ENCODE measurements at regions not wholly inside any gene's neighbourhood (a gene's known extent, or its start where the extent isn't known, plus 50 kb on each side); places are given as distances from the start of the nearest gene placed in this dataset.

DNA sequence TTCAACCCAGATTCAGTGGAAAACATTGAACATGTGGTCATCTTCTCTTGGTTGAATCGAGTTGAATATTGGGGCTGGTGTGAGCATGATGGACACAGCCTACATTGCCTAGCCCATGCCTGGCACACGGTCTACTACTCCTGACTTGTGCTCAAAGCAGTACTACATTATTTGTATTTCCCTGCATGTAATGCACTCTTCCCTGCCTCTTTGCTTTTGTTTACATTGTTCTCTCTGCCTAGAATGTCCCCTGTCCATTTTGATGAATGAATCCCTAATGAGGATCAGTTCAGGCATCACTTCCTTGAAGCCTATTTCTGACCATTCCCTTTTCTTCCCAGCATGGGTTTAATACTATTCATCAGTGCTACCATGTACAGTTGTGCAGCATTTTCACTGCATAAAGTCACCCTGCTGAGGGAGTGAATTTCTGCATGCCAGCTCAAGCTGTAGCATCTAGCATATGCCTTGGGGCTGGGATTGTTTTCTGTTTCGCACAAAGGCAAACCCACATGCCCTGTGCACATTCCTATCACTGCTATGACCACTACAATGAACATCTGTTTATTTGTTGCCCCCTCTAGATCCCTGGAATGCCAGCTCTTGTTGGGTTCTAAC is 75.3 kb upstream of the CCN6 start:
- DNase-seq (ENCODE audit: low read depth): no peak
- H3K4me3 ChIP-seq (ENCODE audit: low read depth, low read length): no peak overlapping the region
- TF ChIP-seq, protein P1, sequence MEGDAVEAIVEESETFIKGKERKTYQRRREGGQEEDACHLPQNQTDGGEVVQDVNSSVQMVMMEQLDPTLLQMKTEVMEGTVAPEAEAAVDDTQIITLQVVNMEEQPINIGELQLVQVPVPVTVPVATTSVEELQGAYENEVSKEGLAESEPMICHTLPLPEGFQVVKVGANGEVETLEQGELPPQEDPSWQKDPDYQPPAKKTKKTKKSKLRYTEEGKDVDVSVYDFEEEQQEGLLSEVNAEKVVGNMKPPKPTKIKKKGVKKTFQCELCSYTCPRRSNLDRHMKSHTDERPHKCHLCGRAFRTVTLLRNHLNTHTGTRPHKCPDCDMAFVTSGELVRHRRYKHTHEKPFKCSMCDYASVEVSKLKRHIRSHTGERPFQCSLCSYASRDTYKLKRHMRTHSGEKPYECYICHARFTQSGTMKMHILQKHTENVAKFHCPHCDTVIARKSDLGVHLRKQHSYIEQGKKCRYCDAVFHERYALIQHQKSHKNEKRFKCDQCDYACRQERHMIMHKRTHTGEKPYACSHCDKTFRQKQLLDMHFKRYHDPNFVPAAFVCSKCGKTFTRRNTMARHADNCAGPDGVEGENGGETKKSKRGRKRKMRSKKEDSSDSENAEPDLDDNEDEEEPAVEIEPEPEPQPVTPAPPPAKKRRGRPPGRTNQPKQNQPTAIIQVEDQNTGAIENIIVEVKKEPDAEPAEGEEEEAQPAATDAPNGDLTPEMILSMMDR (conservative IDR thresholded peaks at IDR 0.05; ENCODE audit: low read depth, low read length): no peak

DNA sequence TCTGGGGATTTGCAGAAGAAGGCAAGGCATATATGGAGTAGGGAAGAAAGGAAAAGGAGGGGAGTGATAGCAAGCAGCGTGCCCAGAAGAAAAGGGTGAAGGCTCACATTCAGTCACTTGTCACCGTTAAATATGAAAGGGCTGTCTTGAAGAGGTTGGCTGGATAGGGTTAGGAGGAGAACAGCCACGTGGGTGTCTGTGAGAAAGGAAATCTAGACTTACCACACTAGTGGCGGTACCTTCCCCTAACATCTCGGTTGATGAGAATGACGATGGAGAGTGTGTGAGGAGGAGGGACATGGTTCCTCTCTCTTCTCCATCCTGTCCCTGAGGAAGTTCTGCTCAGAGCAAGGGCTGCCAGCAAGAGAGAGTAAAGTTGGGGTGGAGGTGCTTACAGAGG is 74.3 kb upstream of the CCN6 start:
- TF ChIP-seq, protein P1 (conservative IDR thresholded peaks at IDR 0.05; ENCODE audit: low read depth, low read length): no peak
- no peak overlapping the region for H3K4me3 ChIP-seq (ENCODE audit: low read depth, low read length)
- DNase-seq (ENCODE audit: low read depth): no peak

DNA sequence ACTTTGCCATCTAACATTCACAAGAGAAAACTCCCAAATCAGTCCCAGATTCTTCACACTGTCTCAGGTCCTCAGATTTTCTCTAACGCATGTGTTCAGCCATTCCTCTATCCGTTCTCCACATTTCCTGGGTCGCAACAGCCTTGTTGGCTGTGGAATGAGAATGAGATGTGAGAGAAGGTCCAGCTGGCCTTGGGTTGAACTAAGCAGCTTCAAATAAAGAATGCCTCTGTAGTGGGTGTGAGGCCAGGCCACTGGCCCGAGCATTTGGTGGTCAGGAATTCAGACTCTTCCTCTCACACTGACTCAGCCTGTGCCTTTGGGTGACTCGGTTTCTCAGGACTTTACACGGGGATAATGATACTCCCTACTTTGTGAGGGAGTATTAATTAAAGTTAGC is 73.8 kb upstream of the CCN6 start:
- DNase-seq (ENCODE audit: low read depth): no peak
- TF ChIP-seq, protein P1 (conservative IDR thresholded peaks at IDR 0.05; ENCODE audit: low read depth, low read length): no peak
- no peak overlapping the region for H3K4me3 ChIP-seq (ENCODE audit: low read depth, low read length)

DNA sequence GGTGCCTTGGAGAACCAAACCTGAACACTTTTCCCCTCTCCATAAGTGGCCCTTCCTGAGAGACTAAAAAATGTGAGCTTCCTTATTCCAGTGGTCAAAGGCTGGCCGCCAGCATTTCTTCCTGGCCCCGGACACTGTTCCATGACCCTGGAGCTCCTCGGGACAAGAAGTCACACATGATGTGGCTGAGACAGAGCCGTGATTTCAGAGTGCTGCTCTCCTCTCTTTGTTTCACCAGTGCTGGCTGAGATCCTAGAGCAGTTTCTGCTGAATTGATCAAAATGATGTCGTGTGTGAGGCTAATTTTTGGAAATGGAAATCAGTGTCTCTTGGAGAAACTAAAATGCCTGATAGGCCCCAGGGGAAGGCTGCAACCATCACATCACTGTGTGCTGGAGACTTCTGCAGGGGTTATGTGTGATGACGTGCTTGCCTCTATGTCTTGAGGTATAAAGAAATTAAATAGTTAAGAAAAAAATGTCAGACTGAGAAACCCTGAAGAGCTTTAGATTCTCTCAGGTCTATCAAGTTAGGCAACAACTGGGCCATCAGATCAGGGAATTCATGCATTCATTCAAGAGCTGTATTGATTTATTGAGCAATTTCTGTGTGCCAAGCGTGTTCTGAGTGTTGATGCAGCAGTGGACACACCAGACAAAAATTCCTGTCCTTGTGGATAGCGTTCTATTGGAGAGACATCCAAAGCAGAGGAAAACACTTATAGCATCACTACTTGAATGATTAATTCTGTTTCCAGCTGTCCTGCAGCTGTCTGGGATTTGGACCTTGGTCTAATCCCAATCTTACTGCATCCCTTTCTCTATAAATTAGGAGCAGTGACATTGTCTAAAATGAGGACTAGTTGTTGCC is 72.7 kb upstream of the CCN6 start:
- no peak overlapping the region for H3K4me3 ChIP-seq (ENCODE audit: low read depth, low read length)
- no peak for DNase-seq (ENCODE audit: low read depth)
- TF ChIP-seq, protein P1 (conservative IDR thresholded peaks at IDR 0.05; ENCODE audit: low read depth, low read length): no peak

DNA sequence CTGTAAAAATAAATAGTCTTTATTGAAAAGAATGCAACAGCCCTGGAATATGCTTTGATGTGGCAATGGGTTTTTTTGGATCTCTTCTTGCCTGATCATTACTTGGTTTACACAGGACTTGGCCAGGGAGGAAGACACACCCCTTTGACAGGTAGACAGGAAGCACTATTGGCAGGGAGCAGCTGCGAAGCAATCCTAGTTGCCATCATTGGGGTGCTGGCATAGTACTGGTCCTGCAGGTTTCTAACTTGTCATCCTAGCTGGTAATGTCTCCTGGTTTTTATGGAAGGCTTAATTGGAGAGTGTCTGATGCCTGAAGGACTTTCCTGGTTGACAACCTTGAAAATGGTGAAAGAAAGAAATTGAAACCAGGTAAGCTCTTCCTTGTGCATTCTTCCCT is 71.2 kb upstream of the CCN6 start:
- TF ChIP-seq, protein P1 (conservative IDR thresholded peaks at IDR 0.05; ENCODE audit: low read depth, low read length): no peak
- H3K4me3 ChIP-seq (ENCODE audit: low read depth, low read length): no peak overlapping the region
- DNase-seq (ENCODE audit: low read depth): no peak

DNA sequence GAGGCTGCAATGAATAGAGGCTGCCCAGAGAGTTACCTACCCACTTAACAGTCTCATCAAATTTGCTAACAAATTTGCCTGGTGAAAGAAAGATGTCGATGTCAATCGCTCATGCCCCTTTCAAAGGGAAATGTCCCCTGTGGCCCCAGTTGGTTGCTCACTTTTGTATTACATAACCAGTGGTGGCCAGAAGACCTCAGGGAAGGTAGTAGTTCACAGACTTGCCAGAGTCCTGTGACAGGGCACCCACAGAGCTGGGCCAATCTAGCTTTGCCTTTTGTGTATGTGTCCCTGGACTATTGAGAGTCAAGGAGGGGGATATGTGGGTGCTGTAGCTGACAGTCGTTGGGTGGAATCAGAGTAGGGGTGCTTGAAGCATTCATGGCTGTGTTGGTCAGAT is 70.7 kb upstream of the CCN6 start:
- TF ChIP-seq, protein P1 (conservative IDR thresholded peaks at IDR 0.05; ENCODE audit: low read depth, low read length): no peak
- DNase-seq (ENCODE audit: low read depth): no peak
- H3K4me3 ChIP-seq (ENCODE audit: low read depth, low read length): no peak overlapping the region

All from epithelial cell of proximal tubule (primary cell).